SK-N-SH (cell line): ENCODE measurements at regions not wholly inside any gene's neighbourhood (a gene's known extent, or its start where the extent isn't known, plus 50 kb on each side); places are given as distances from the start of the nearest gene placed in this dataset.

Experiments used
- CTCF ChIA-PET: fragments of 300-600, 350-600 bp; formaldehyde crosslinking; extraction: SDS; loops from one replicate; lab custom pipeline; 2021; lab: Yijun Ruan, JAX
- POLR2A ChIA-PET: fragments of 350-600 bp; sonication (Branson Sonifier 250); formaldehyde crosslinking; extraction: SDS; loops from one replicate; lab custom pipeline; 2020; ENCODE audit warnings: antibody characterized with exemption, inconsistent platforms; lab: Yijun Ruan, JAX
- DNase-seq: peaks from one replicate; pipeline ENCODE4 v3.0.0; 2012
- H2AFZ ChIP-seq: fragments of 200-600 bp; sonication (generic); 2 replicates; pipeline ENCODE4 v1.8.1; 2016; ENCODE audit warnings: antibody characterized with exemption, mild to moderate bottlenecking, low read depth
- H3F3A ChIP-seq: fragments of 200-600 bp; sonication (generic); replicated peaks from 2 replicates; pipeline ENCODE3; 2016; ENCODE audit warnings: antibody characterized with exemption, mild to moderate bottlenecking; ENCODE audit not compliant: insufficient read depth
- H3K27ac ChIP-seq, 2 experiments: fragments of 200-500 bp in 1 of 2; fragments of 200-600 bp in 1 of 2; sonication (Bioruptor generic) in 1 of 2; sonication (generic), shearing (Covaris generic) in 1 of 2; 2 replicates each; pipeline versions ENCODE4 v1.5.1 to v1.6.1; 2014 to 2016; ENCODE audit warnings: low read depth in 2 of 2, inconsistent platforms in 1 of 2, low read length in 1 of 2, mild to moderate bottlenecking in 1 of 2, mixed read lengths in 1 of 2
- H3K27me3 ChIP-seq: fragments of 200-600 bp; sonication (generic), shearing (Covaris generic); 2 replicates; pipeline ENCODE4 v1.6.1; 2016; ENCODE audit warnings: mixed run types; ENCODE audit not compliant: insufficient read depth
- H3K36me3 ChIP-seq, 2 experiments: fragments of 200-500 bp in 1 of 2; fragments of 200-600 bp in 1 of 2; sonication (Bioruptor generic) in 1 of 2; sonication (generic) in 1 of 2; replicated peaks in 1 of 2; 2 replicates each; pipeline versions ENCODE3 to v1.5.1; 2014 to 2016; ENCODE audit warnings: low read length in 1 of 2, mild to moderate bottlenecking in 1 of 2; ENCODE audit not compliant: insufficient read depth in 2 of 2, control insufficient read depth in 1 of 2
- H3K4me1 ChIP-seq, 2 experiments: fragments of 200-500 bp in 1 of 2; fragments of 200-600 bp in 1 of 2; sonication (Bioruptor generic) in 1 of 2; sonication (generic), shearing (Covaris generic) in 1 of 2; 2 replicates each; pipeline versions ENCODE4 v1.5.1 to v1.6.1; 2014 to 2016; ENCODE audit warnings: low read depth in 1 of 2, low read length in 1 of 2, mixed run types in 1 of 2; ENCODE audit not compliant: insufficient read depth in 2 of 2, control insufficient read depth in 1 of 2
- H3K4me2 ChIP-seq: fragments of 200-600 bp; sonication (generic), shearing (Covaris generic); 2 replicates; pipeline ENCODE4 v1.6.1; 2017; ENCODE audit warnings: mixed run types
- H3K4me3 ChIP-seq, 2 experiments: fragments of 200-500 bp in 1 of 2; fragments of 200-600 bp in 1 of 2; sonication (Bioruptor generic) in 1 of 2; sonication (generic), shearing (Covaris generic) in 1 of 2; 2 replicates each; pipeline versions ENCODE4 v1.5.1 to v1.8.1; 2014 to 2016; ENCODE audit warnings: low read depth in 2 of 2, inconsistent platforms in 1 of 2, low read length in 1 of 2, mild to moderate bottlenecking in 1 of 2, mixed read lengths in 1 of 2, moderate library complexity in 1 of 2
- H3K79me2 ChIP-seq: fragments of 200-600 bp; sonication (generic); 2 replicates; pipeline ENCODE4 v1.8.1; 2017; ENCODE audit warnings: mild to moderate bottlenecking; ENCODE audit not compliant: insufficient read depth
- H3K9ac ChIP-seq: fragments of 200-600 bp; sonication (generic); 2 replicates; pipeline ENCODE4 v1.6.1; 2017; ENCODE audit warnings: mixed run types
- H3K9me2 ChIP-seq: fragments of 200-600 bp; sonication (generic); 2 replicates; pipeline ENCODE4 v1.6.1; 2017; ENCODE audit warnings: mixed run types
- H3K9me3 ChIP-seq: fragments of 200-600 bp; sonication (generic); 2 replicates; pipeline ENCODE4 v1.6.1; 2017; ENCODE audit warnings: mixed run types, mild to moderate bottlenecking, moderate library complexity
- H4K20me1 ChIP-seq: fragments of 200-600 bp; sonication (generic); 2 replicates; pipeline ENCODE4 v1.6.1; 2017; ENCODE audit warnings: mild to moderate bottlenecking, mixed run types; ENCODE audit not compliant: insufficient read depth
- FOXJ3 ChIP-seq: sonication (generic); formaldehyde crosslinking; IDR thresholded peaks from 2 replicates; pipeline ENCODE4 v1.5.1; 2020; ENCODE audit warnings: mild to moderate bottlenecking, missing genetic modification reagents
- GABPA ChIP-seq: IDR thresholded peaks from 2 replicates; pipeline ENCODE4 v1.4.0; 2012; ENCODE audit warnings: low read depth, mild to moderate bottlenecking
- GATA2 ChIP-seq: sonication (generic); formaldehyde crosslinking; IDR thresholded peaks from 2 replicates; pipeline ENCODE4 v1.5.0; 2020; ENCODE audit warnings: mild to moderate bottlenecking, missing genetic modification reagents
- MXI1 ChIP-seq: IDR thresholded peaks from 2 replicates; pipeline ENCODE4 v1.6.1; 2012; ENCODE audit warnings: mild to moderate bottlenecking, low read depth, low read length, improper control_type of control experiment
- POLR2AphosphoS5 ChIP-seq: IDR thresholded peaks from 2 replicates; pipeline ENCODE4 v1.6.1; 2012; ENCODE audit warnings: low read depth, low read length
- RAD21 ChIP-seq: IDR thresholded peaks from 2 replicates; pipeline ENCODE4 v1.6.1; 2012; ENCODE audit warnings: mild to moderate bottlenecking, low read length
- RXRA ChIP-seq: IDR thresholded peaks from 2 replicates; pipeline ENCODE4 v1.4.0; 2012; ENCODE audit warnings: low read depth, mild to moderate bottlenecking, borderline replicate concordance
- SIN3A ChIP-seq: IDR thresholded peaks from 2 replicates; pipeline ENCODE4 v1.6.1; 2012; ENCODE audit warnings: low read depth, mild to moderate bottlenecking, low read length, moderate library complexity, borderline replicate concordance
- SMC3 ChIP-seq: IDR thresholded peaks from 2 replicates; pipeline ENCODE4 v1.6.1; 2012; ENCODE audit warnings: low read depth, low read length, improper control_type of control experiment
- TEAD4 ChIP-seq: IDR thresholded peaks from 2 replicates; pipeline ENCODE4 v1.4.0; 2012; ENCODE audit warnings: mild to moderate bottlenecking, borderline replicate concordance; ENCODE audit not compliant: insufficient read depth
- YY1 ChIP-seq: IDR thresholded peaks from 2 replicates; pipeline ENCODE4 v1.4.0; 2012; ENCODE audit warnings: low read depth, mild to moderate bottlenecking
- WGBS: methylation state at CpG from one replicate; pipeline ENCODE4 v1.1.6; 2017; ENCODE audit warnings: low lambda C conversion rate; 5-methylcytosine and 5-hydroxymethylcytosine counted together
- TF ChIP-seq, protein P1 (sequence below): fragments of 200-600 bp; sonication (generic); IDR thresholded peaks from 2 replicates; pipeline ENCODE4 v1.6.1; 2017; ENCODE audit warnings: antibody characterized with exemption, mild to moderate bottlenecking, moderate library complexity
- TF ChIP-seq, protein P2 (sequence below): fragments of 150-350 bp; IDR thresholded peaks from 2 replicates; pipeline ENCODE4 v1.6.1; 2016; ENCODE audit warnings: mild to moderate bottlenecking, low read depth, low read length
- TF ChIP-seq, protein P3 (sequence below): IDR thresholded peaks from 2 replicates; pipeline ENCODE4; 2012
- TF ChIP-seq, protein P4 (sequence below): IDR thresholded peaks from 2 replicates; pipeline ENCODE4 v1.4.0; 2012; ENCODE audit warnings: low read depth, borderline replicate concordance

DNA sequence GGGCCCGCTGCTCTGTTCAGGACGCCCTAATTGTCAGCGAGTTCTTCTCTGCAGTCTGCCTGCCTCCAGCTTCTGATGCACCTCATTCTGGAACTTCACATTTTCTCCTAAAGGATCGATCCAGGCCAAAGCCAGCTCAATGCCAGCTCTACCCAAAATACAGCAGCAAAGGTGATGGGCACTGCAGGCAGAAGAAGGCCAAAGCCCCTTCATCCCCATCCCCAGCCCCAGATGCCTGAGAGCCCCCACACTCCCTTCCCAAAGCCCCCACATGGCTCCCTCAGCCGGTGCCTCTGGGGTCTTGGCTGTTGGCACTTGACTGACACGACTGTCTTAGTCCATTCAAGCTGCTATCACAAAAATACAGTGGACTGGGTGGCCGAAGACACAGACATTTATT lies 410.3 kb downstream of the BRD1 start (continued):
- TF ChIP-seq, protein P1, sequence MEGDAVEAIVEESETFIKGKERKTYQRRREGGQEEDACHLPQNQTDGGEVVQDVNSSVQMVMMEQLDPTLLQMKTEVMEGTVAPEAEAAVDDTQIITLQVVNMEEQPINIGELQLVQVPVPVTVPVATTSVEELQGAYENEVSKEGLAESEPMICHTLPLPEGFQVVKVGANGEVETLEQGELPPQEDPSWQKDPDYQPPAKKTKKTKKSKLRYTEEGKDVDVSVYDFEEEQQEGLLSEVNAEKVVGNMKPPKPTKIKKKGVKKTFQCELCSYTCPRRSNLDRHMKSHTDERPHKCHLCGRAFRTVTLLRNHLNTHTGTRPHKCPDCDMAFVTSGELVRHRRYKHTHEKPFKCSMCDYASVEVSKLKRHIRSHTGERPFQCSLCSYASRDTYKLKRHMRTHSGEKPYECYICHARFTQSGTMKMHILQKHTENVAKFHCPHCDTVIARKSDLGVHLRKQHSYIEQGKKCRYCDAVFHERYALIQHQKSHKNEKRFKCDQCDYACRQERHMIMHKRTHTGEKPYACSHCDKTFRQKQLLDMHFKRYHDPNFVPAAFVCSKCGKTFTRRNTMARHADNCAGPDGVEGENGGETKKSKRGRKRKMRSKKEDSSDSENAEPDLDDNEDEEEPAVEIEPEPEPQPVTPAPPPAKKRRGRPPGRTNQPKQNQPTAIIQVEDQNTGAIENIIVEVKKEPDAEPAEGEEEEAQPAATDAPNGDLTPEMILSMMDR: no peak
- no peak for TF ChIP-seq TEAD4
- no peak for TF ChIP-seq MXI1
- no peak for TF ChIP-seq FOXJ3
- TF ChIP-seq, all 33 proteins: peak for 0

DNA sequence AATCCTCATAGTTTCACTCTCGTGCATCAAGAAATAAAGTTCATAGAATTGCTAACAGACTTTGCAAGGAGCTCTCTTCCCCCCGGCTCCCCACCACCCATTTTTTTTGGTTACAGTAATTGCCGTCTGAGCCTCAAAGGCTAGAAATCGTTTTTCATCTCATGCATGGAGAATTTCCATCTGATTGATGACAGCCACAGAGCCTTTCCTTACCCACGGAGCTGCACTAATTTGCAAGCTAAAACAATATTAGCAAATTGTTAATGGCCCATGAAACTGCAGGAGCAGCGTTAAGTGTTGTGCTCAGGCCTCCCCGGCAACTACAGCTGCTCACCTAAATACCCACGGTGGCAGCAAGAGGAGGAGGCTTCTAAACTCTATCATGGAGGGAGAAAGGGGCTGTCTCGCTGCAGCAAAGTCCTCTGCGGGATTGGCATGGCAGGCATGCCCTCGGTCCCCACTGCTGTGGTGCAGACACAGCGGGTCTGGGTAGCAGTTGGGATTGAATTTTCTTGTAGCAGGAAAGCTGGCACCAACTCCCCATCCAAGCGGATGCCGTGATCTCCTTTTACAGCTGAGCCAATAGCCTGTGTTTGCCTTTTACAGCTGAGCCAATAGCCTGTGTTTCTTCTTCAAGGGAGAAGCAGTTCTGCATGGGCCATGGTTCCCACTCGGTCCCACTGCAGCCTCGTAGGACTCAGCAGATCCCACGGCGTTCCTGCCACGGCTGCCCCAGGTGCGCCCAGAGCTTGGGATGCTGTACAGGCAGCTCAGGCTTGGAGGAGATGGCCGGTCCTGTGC lies 412.3 kb downstream of the BRD1 start:
- H3K4me1 ChIP-seq: no peaks in the 10 kb centered on the region
- H3K9ac ChIP-seq: no peak overlapping the region
- TF ChIP-seq, protein P2, sequence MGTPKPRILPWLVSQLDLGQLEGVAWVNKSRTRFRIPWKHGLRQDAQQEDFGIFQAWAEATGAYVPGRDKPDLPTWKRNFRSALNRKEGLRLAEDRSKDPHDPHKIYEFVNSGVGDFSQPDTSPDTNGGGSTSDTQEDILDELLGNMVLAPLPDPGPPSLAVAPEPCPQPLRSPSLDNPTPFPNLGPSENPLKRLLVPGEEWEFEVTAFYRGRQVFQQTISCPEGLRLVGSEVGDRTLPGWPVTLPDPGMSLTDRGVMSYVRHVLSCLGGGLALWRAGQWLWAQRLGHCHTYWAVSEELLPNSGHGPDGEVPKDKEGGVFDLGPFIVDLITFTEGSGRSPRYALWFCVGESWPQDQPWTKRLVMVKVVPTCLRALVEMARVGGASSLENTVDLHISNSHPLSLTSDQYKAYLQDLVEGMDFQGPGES: no peak
- TF ChIP-seq, protein P3, sequence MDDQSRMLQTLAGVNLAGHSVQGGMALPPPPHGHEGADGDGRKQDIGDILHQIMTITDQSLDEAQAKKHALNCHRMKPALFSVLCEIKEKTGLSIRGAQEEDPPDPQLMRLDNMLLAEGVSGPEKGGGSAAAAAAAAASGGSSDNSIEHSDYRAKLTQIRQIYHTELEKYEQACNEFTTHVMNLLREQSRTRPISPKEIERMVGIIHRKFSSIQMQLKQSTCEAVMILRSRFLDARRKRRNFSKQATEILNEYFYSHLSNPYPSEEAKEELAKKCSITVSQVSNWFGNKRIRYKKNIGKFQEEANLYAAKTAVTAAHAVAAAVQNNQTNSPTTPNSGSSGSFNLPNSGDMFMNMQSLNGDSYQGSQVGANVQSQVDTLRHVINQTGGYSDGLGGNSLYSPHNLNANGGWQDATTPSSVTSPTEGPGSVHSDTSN: no peak
- no peak for TF ChIP-seq SIN3A
- no peak for TF ChIP-seq GATA2 (CRISPR knock-in tag)
- no peak for TF ChIP-seq POLR2AphosphoS5
- no peak for TF ChIP-seq MXI1
- TF ChIP-seq RAD21: no peak
- TF ChIP-seq SMC3: no peak
- TF ChIP-seq RXRA: no peak
- TF ChIP-seq, protein P4, sequence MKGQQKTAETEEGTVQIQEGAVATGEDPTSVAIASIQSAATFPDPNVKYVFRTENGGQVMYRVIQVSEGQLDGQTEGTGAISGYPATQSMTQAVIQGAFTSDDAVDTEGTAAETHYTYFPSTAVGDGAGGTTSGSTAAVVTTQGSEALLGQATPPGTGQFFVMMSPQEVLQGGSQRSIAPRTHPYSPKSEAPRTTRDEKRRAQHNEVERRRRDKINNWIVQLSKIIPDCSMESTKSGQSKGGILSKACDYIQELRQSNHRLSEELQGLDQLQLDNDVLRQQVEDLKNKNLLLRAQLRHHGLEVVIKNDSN: no peak
- no peak for TF ChIP-seq YY1
- no peak for TF ChIP-seq GABPA
- H3K79me2 ChIP-seq: no peaks in the 10 kb centered on the region
- ChIA-PET POLR2A (no interaction called here), CTCF (no interaction called here)
- no peaks in the 10 kb centered on the region for H3F3A ChIP-seq
- no peaks in the 10 kb centered on the region for H3K9me2 ChIP-seq
- H3K36me3 ChIP-seq: no peaks in the 10 kb centered on the region
- no peak overlapping the region for H3K27ac ChIP-seq
- no peaks in the 10 kb centered on the region for H3K9me3 ChIP-seq
- no peak overlapping the region for H3K4me3 ChIP-seq
- no peak for DNase-seq
- 10% methylated on average over 17 of the region's 21 CpGs for WGBS
- H2AFZ ChIP-seq: no peak overlapping the region
- no peaks in the 10 kb centered on the region; the same call in 1 of the 2 replicates for H3K27me3 ChIP-seq
- no peak overlapping the region for H3K4me2 ChIP-seq
- H4K20me1 ChIP-seq: no peaks in the 10 kb centered on the region
